Mesenchymal stem cell (in vitro differentiated cells and primary cell): ENCODE measurements at regions not wholly inside any gene's neighbourhood (a gene's known extent, or its start where the extent isn't known, plus 50 kb on each side); places are given as distances from the start of the nearest gene placed in this dataset.

Source experiments
- DNase-seq: peaks from one replicate; pipeline ENCODE4 v3.0.0-alpha.2; 2013
- H2AFZ ChIP-seq: one replicate; pipeline ENCODE4 v1.6.1; 2013; ENCODE audit warnings: low read depth, mild to moderate bottlenecking, control low read depth, inconsistent platforms, low read length, moderate library complexity
- H2AK5ac ChIP-seq: 2 replicates; pipeline ENCODE4 v1.6.1; 2013; ENCODE audit warnings: low read length, moderate library complexity, mild to moderate bottlenecking, inconsistent platforms; ENCODE audit not compliant: severe bottlenecking
- H2BK120ac ChIP-seq: one replicate; pipeline ENCODE4 v1.6.1; 2013; ENCODE audit warnings: low read depth, mild to moderate bottlenecking, inconsistent platforms, low read length, moderate library complexity
- H2BK12ac ChIP-seq, 2 experiments: one replicate each; pipeline ENCODE4 v1.6.1; 2013; ENCODE audit warnings: inconsistent platforms in 2 of 2, low read length in 2 of 2, mild to moderate bottlenecking in 2 of 2, moderate library complexity in 2 of 2, control low read depth in 1 of 2
- H2BK15ac ChIP-seq: one replicate; pipeline ENCODE4 v1.6.1; 2013; ENCODE audit warnings: mild to moderate bottlenecking, low read depth, inconsistent platforms; ENCODE audit not compliant: poor library complexity, severe bottlenecking
- H2BK5ac ChIP-seq: 2 replicates; pipeline ENCODE4 v1.6.1; 2013; ENCODE audit warnings: low read depth, mild to moderate bottlenecking, low read length, control low read depth, inconsistent platforms; ENCODE audit not compliant: poor library complexity, severe bottlenecking
- H3K14ac ChIP-seq, 2 experiments: one replicate each; pipeline ENCODE4 v1.6.1; 2013; ENCODE audit warnings: inconsistent platforms in 2 of 2, low read length in 2 of 2, control low read depth in 1 of 2, mild to moderate bottlenecking in 1 of 2, moderate library complexity in 1 of 2
- H3K18ac ChIP-seq, 2 experiments: one replicate each; pipeline ENCODE4 v1.6.1; 2013; ENCODE audit warnings: inconsistent platforms in 2 of 2, low read length in 2 of 2, control low read depth in 1 of 2, low read depth in 1 of 2, mild to moderate bottlenecking in 1 of 2
- H3K23ac ChIP-seq, 2 experiments: one replicate each; pipeline ENCODE4 v1.6.1; 2013; ENCODE audit warnings: inconsistent platforms in 2 of 2, low read length in 2 of 2, mild to moderate bottlenecking in 2 of 2, moderate library complexity in 2 of 2, control low read depth in 1 of 2
- H3K27ac ChIP-seq: 2 replicates; pipeline ENCODE4 v1.5.1; 2013; ENCODE audit warnings: mild to moderate bottlenecking, moderate library complexity, low read length, control low read depth, inconsistent platforms; ENCODE audit not compliant: poor library complexity, severe bottlenecking
- H3K27me3 ChIP-seq, 2 experiments: 2 replicates each; pipeline versions ENCODE4 v1.6.1 to v1.7.0; 2013; ENCODE audit warnings: low read length in 2 of 2, mild to moderate bottlenecking in 2 of 2, moderate library complexity in 2 of 2, control low read depth in 1 of 2, inconsistent platforms in 1 of 2; ENCODE audit not compliant: control insufficient read depth in 1 of 2, insufficient read depth in 1 of 2
- H3K36me3 ChIP-seq, 2 experiments: 2 replicates each; pipeline versions ENCODE4 v1.6.1 to v1.7.0; 2013; ENCODE audit warnings: low read length in 2 of 2, control low read depth in 1 of 2, inconsistent platforms in 1 of 2, low read depth in 1 of 2, mild to moderate bottlenecking in 1 of 2; ENCODE audit not compliant: insufficient read depth in 2 of 2, control insufficient read depth in 1 of 2
- H3K4ac ChIP-seq, 2 experiments: one replicate each; pipeline ENCODE4 v1.6.1; 2013; ENCODE audit warnings: inconsistent platforms in 2 of 2, low read length in 2 of 2, mild to moderate bottlenecking in 2 of 2, moderate library complexity in 2 of 2, control low read depth in 1 of 2, low read depth in 1 of 2
- H3K4me1 ChIP-seq: 2 replicates; pipeline ENCODE4 v1.6.1; 2013; ENCODE audit warnings: low read depth, low read length, control low read depth; ENCODE audit not compliant: control insufficient read depth, insufficient read depth
- H3K4me2 ChIP-seq: 2 replicates; pipeline ENCODE4 v1.6.1; 2013; ENCODE audit warnings: low read length, mild to moderate bottlenecking, inconsistent platforms; ENCODE audit not compliant: poor library complexity, severe bottlenecking
- H3K4me3 ChIP-seq, 2 experiments: 2 replicates each; pipeline versions ENCODE4 v1.5.1 to v1.7.0; 2013; ENCODE audit warnings: low read length in 2 of 2, mild to moderate bottlenecking in 2 of 2, control low read depth in 1 of 2, low read depth in 1 of 2; ENCODE audit not compliant: insufficient read depth in 1 of 2
- H3K79me1 ChIP-seq: replicated peaks from 2 replicates; pipeline ENCODE4 v1.6.1; 2013; ENCODE audit warnings: mild to moderate bottlenecking, control low read depth, low read length, inconsistent platforms; ENCODE audit not compliant: poor library complexity, severe bottlenecking
- H3K9ac ChIP-seq: 2 replicates; pipeline ENCODE4 v1.7.0; 2013; ENCODE audit warnings: mild to moderate bottlenecking, low read length, moderate library complexity
- H3K9me3 ChIP-seq: 2 replicates; pipeline ENCODE4 v1.7.0; 2013; ENCODE audit warnings: mild to moderate bottlenecking, low read length; ENCODE audit not compliant: control insufficient read depth
- H4K8ac ChIP-seq: one replicate; pipeline ENCODE4 v1.6.1; 2013; ENCODE audit warnings: inconsistent platforms, mild to moderate bottlenecking, low read length, moderate library complexity
- H4K91ac ChIP-seq: one replicate; pipeline ENCODE4 v1.6.1; 2013; ENCODE audit warnings: mild to moderate bottlenecking, low read length, inconsistent platforms
- WGBS: methylation state at CpG from one replicate; pipeline ENCODE4 v1.1.7; 2013; ENCODE audit warnings: mixed read lengths; 5-methylcytosine and 5-hydroxymethylcytosine counted together

- no peak for DNase-seq
- 92% methylated on average over 5 of the region's 5 CpGs for WGBS
Observed at GRCh38 chr4:27763830-27764525, 903.3 kb downstream of the STIM2 start.

GRCh38 chr4:27764526-27764837, 903.8 kb downstream of the STIM2 start:
- no peaks in the 10 kb centered on the region for H3K79me1 ChIP-seq
- H3K36me3 ChIP-seq: no peaks in the 10 kb centered on the region
- no peak overlapping the region for H3K9ac ChIP-seq
- no peaks in the 10 kb centered on the region for H3K27me3 ChIP-seq
- WGBS: 54% methylated on average over 3 of the region's 4 CpGs
- no peak overlapping the region for H2BK120ac ChIP-seq
- no peak overlapping the region for H2BK15ac ChIP-seq
- no peak overlapping the region for H2BK5ac ChIP-seq
- no peak overlapping the region for H3K23ac ChIP-seq
- H3K4me3 ChIP-seq: no peak overlapping the region
- no peak overlapping the region for H3K27ac ChIP-seq
- H2AFZ ChIP-seq: no peak overlapping the region
- no peaks in the 10 kb centered on the region for H3K4me1 ChIP-seq
- no peaks in the 10 kb centered on the region for H3K9me3 ChIP-seq
- H3K4ac ChIP-seq: no peak overlapping the region
- H4K91ac ChIP-seq: no peak overlapping the region
- no peak overlapping the region for H3K14ac ChIP-seq
- no peak for DNase-seq
- no peak overlapping the region for H3K18ac ChIP-seq
- no peak overlapping the region for H3K4me2 ChIP-seq
- no peak overlapping the region for H2AK5ac ChIP-seq
- H4K8ac ChIP-seq: no peak overlapping the region
- H2BK12ac ChIP-seq: no peak overlapping the region

More at GRCh38 chr4:27763830-27764525, 903.3 kb downstream of the STIM2 start:
- H3K4me2 ChIP-seq: no peak overlapping the region
- no peak overlapping the region for H2BK12ac ChIP-seq
- no peaks in the 10 kb centered on the region for H3K4me1 ChIP-seq
- no peak overlapping the region for H3K9ac ChIP-seq
- no peak overlapping the region for H2BK5ac ChIP-seq
- H2BK15ac ChIP-seq: no peak overlapping the region
- H4K91ac ChIP-seq: no peak overlapping the region
- H2AFZ ChIP-seq: no peak overlapping the region
- H3K4ac ChIP-seq: no peak overlapping the region
- no peaks in the 10 kb centered on the region for H3K27me3 ChIP-seq
- no peak overlapping the region for H2BK120ac ChIP-seq
- H3K14ac ChIP-seq: no peak overlapping the region
- no peaks in the 10 kb centered on the region for H3K9me3 ChIP-seq
- no peak overlapping the region for H3K18ac ChIP-seq
- H4K8ac ChIP-seq: no peak overlapping the region
- H3K23ac ChIP-seq: no peak overlapping the region
- no peak overlapping the region for H3K4me3 ChIP-seq
- H3K27ac ChIP-seq: no peak overlapping the region
- H3K79me1 ChIP-seq: no peaks in the 10 kb centered on the region
- H2AK5ac ChIP-seq: no peak overlapping the region
- no peaks in the 10 kb centered on the region for H3K36me3 ChIP-seq

GRCh38 chr4:27770895-27771294, 910.3 kb downstream of the STIM2 start:
- Histone ChIP-seq H2BK5ac (no peak overlapping the region), H3K23ac (no peak overlapping the region), H3K36me3 (no peaks in the 10 kb centered on the region), H3K4ac (no peak overlapping the region), H2AK5ac (no peak overlapping the region), H2BK120ac (no peak overlapping the region), H3K9ac (no peak overlapping the region), H3K18ac (no peak overlapping the region), H4K91ac (no peak overlapping the region), H3K27me3 (no peaks in the 10 kb centered on the region), H3K4me3 (no peak overlapping the region), H3K14ac (no peak overlapping the region), H3K4me2 (peak overlapping the region; percentile 82), H3K9me3 (no peaks in the 10 kb centered on the region), H2AFZ (no peak overlapping the region), H3K27ac (no peak overlapping the region), H3K79me1 (no peaks in the 10 kb centered on the region), H3K4me1 (peaks cover 1% of the 10 kb centered on the region), H2BK15ac (no peak overlapping the region), H2BK12ac (no peak overlapping the region), H4K8ac (no peak overlapping the region)
- 96% methylated on average over 7 of the region's 7 CpGs for WGBS
- DNase-seq: no peak

GRCh38 chr4:27775156-27775555, 914.5 kb downstream of the STIM2 start:
- Histone ChIP-seq H3K9me3 (peaks cover 8% of the 10 kb centered on the region), H2BK5ac (no peak overlapping the region), H3K18ac (no peak overlapping the region), H3K79me1 (no peaks in the 10 kb centered on the region), H3K4me3 (no peak overlapping the region), H2BK15ac (no peak overlapping the region), H3K27ac (no peak overlapping the region), H3K23ac (no peak overlapping the region), H2BK12ac (no peak overlapping the region), H4K91ac (no peak overlapping the region), H3K27me3 (no peaks in the 10 kb centered on the region), H2AK5ac (no peak overlapping the region), H2BK120ac (no peak overlapping the region), H3K4me2 (no peak overlapping the region), H4K8ac (no peak overlapping the region), H3K4me1 (peaks cover 1% of the 10 kb centered on the region), H3K36me3 (no peaks in the 10 kb centered on the region), H3K14ac (no peak overlapping the region), H3K9ac (no peak overlapping the region), H3K4ac (no peak overlapping the region), H2AFZ (no peak overlapping the region)
- WGBS: 65% methylated on average over 3 of the region's 3 CpGs
- no peak for DNase-seq
